CD4-positive, alpha-beta T cell treated with Interleukin-15 for 4 hours (primary cell): ENCODE measurements at regions not wholly inside any gene's neighbourhood (a gene's known extent, or its start where the extent isn't known, plus 50 kb on each side); places are given as distances from the start of the nearest gene placed in this dataset.
A peak's percentile ranks its signal among the peaks of the same experiment; 100 is the strongest.

Experiments used
- DNase-seq: peaks from one replicate; pipeline ENCODE4 v3.0.0-alpha.2; 2020; ENCODE audit warnings: low spot score

- DNase-seq: no peak
Observed at GRCh38 chr10:4775808-4776207, 50.2 kb upstream of the AKR1E2 start.

- DNase-seq: no peak
Observed at GRCh38 chr10:4772202-4772570, 53.8 kb upstream of the AKR1E2 start.

- no peak for DNase-seq
Observed at GRCh38 chr10:4771554-4772201, 54.3 kb upstream of the AKR1E2 start.

- no peak for DNase-seq
Observed at GRCh38 chr10:4770801-4771553, 55.0 kb upstream of the AKR1E2 start.

GRCh38 chr10:4768416-4768815 is 57.6 kb upstream of the AKR1E2 start:
- DNase-seq: no peak

- peak; percentile 26 for DNase-seq
Observed at GRCh38 chr10:4767033-4767814, 58.8 kb upstream of the AKR1E2 start.

GRCh38 chr10:4766454-4766853 is 59.6 kb upstream of the AKR1E2 start:
- no peak for DNase-seq

- no peak for DNase-seq
Observed at GRCh38 chr10:4765428-4765827, 60.6 kb upstream of the AKR1E2 start.

GRCh38 chr10:4763960-4764428 is 62.0 kb upstream of the AKR1E2 start:
- DNase-seq: no peak

- DNase-seq: no peak
Observed at GRCh38 chr10:4763513-4763912, 62.5 kb upstream of the AKR1E2 start.

GRCh38 chr10:4758256-4758655 is 67.8 kb upstream of the AKR1E2 start:
- DNase-seq: no peak

GRCh38 chr10:4755286-4755989 is 70.6 kb upstream of the AKR1E2 start:
- no peak for DNase-seq

- DNase-seq: no peak
Observed at GRCh38 chr10:4754143-4754542, 71.9 kb upstream of the AKR1E2 start.

GRCh38 chr10:4751211-4751610 is 74.8 kb upstream of the AKR1E2 start:
- no peak for DNase-seq

- no peak for DNase-seq
Observed at GRCh38 chr10:4749271-4749574, 76.8 kb upstream of the AKR1E2 start.

- DNase-seq: no peak
Observed at GRCh38 chr10:4748491-4749270, 77.3 kb upstream of the AKR1E2 start.

GRCh38 chr10:4742217-4742616 is 83.8 kb upstream of the AKR1E2 start:
- DNase-seq: no peak

- no peak for DNase-seq
Observed at GRCh38 chr10:4740471-4740870, 85.5 kb upstream of the AKR1E2 start.

GRCh38 chr10:4736608-4737007 is 89.4 kb upstream of the AKR1E2 start:
- DNase-seq: no peak

GRCh38 chr10:4736183-4736582 is 89.8 kb upstream of the AKR1E2 start:
- DNase-seq: no peak

GRCh38 chr10:4733843-4734224 is 92.2 kb upstream of the AKR1E2 start:
- no peak for DNase-seq
